Osteoblast (primary cell): ENCODE measurements at regions not wholly inside any gene's neighbourhood (a gene's known extent, or its start where the extent isn't known, plus 50 kb on each side); places are given as distances from the start of the nearest gene placed in this dataset.
"Not testable (repeated sequence)": the region's sequence is repeated elsewhere in the genome, so short reads cannot be mapped to it uniquely, and the experiment has no call there.

Experiments
- DNase-seq: peaks from one replicate; pipeline ENCODE4 v3.0.0; 2011; ENCODE audit warnings: low spot score, mixed read lengths; ENCODE audit not compliant: insufficient read length; ENCODE audit errors: missing footprints
- H2AFZ ChIP-seq: 2 replicates; pipeline ENCODE4 v1.6.0; 2011; ENCODE audit warnings: mild to moderate bottlenecking, low read length
- H3K27ac ChIP-seq: 2 replicates; pipeline ENCODE4 v1.5.1; 2011; ENCODE audit warnings: mild to moderate bottlenecking, low read depth, low read length, moderate library complexity
- H3K27me3 ChIP-seq: 2 replicates; pipeline ENCODE4 v1.6.0; 2012; ENCODE audit warnings: mild to moderate bottlenecking, control low read depth, inconsistent platforms, low read length, moderate library complexity; ENCODE audit not compliant: insufficient read depth
- H3K36me3 ChIP-seq: 2 replicates; pipeline ENCODE4 v1.5.1; 2011; ENCODE audit warnings: mild to moderate bottlenecking, low read length, control low read depth, moderate library complexity; ENCODE audit not compliant: insufficient read depth
- H3K4me1 ChIP-seq: 2 replicates; pipeline ENCODE4 v1.5.1; 2011; ENCODE audit warnings: mild to moderate bottlenecking, low read length, control low read depth, moderate library complexity; ENCODE audit not compliant: insufficient read depth
- H3K4me2 ChIP-seq: 2 replicates; pipeline ENCODE4 v1.6.0; 2011; ENCODE audit warnings: mild to moderate bottlenecking, low read length; ENCODE audit not compliant: insufficient read depth
- H3K4me3 ChIP-seq: fragments of 200-600 bp; sonication (generic); 3 replicates; pipeline ENCODE4 v1.5.1; 2012; ENCODE audit warnings: mild to moderate bottlenecking, low read length, inconsistent platforms; ENCODE audit not compliant: insufficient read depth
- H3K79me2 ChIP-seq: 2 replicates; pipeline ENCODE4 v1.6.0; 2012; ENCODE audit warnings: mild to moderate bottlenecking, low read length, control low read depth, inconsistent platforms; ENCODE audit not compliant: insufficient read depth
- H3K9me3 ChIP-seq: 2 replicates; pipeline ENCODE4 v1.5.1; 2011; ENCODE audit warnings: low read depth, low read length, control low read depth
- H4K20me1 ChIP-seq: 2 replicates; pipeline ENCODE4 v1.6.0; 2012; ENCODE audit warnings: mild to moderate bottlenecking, low read length, control low read depth; ENCODE audit not compliant: insufficient read depth
- CTCF ChIP-seq: IDR thresholded peaks from 2 replicates; pipeline ENCODE4 v1.5.1; 2011; ENCODE audit warnings: mild to moderate bottlenecking, low read depth, low read length, moderate library complexity; ENCODE audit errors: extremely low read depth

GRCh38 chr10:22086730-22087401 lies 83.3 kb upstream of the DNAJC1 start:
- H2AFZ ChIP-seq: no peak overlapping the region
- no peak for TF ChIP-seq CTCF
- H3K79me2 ChIP-seq: no peaks in the 10 kb centered on the region
- no peak overlapping the region for H3K27ac ChIP-seq
- H3K27me3 ChIP-seq: no peaks in the 10 kb centered on the region
- no peaks in the 10 kb centered on the region for H3K36me3 ChIP-seq
- H3K4me1 ChIP-seq: peaks cover 4% of the 10 kb centered on the region
- peak overlapping the region; percentile 14 for H3K4me2 ChIP-seq
- no peaks in the 10 kb centered on the region for H3K9me3 ChIP-seq
- H4K20me1 ChIP-seq: no peaks in the 10 kb centered on the region
- H3K4me3 ChIP-seq: no peak overlapping the region
- DNase-seq: peak; percentile 78

GRCh38 chr10:22079921-22080320 lies 76.4 kb upstream of the DNAJC1 start:
- H3K27me3 ChIP-seq, DNase-seq, H3K4me2 ChIP-seq, H3K4me3 ChIP-seq, H4K20me1 ChIP-seq, H3K9me3 ChIP-seq, H3K27ac ChIP-seq, H3K4me1 ChIP-seq, H3K79me2 ChIP-seq, H2AFZ ChIP-seq, H3K36me3 ChIP-seq: not testable (repeated sequence)

- no peak overlapping the region for H3K27ac ChIP-seq
- DNase-seq: no peak
- H3K4me1 ChIP-seq: no peaks in the 10 kb centered on the region
- no peaks in the 10 kb centered on the region for H4K20me1 ChIP-seq
- no peaks in the 10 kb centered on the region for H3K9me3 ChIP-seq
- H3K4me3 ChIP-seq: no peak overlapping the region
- no peak for TF ChIP-seq CTCF
- H3K4me2 ChIP-seq: no peak overlapping the region
- no peaks in the 10 kb centered on the region for H3K36me3 ChIP-seq
- no peak overlapping the region for H2AFZ ChIP-seq
- no peaks in the 10 kb centered on the region for H3K27me3 ChIP-seq
- H3K79me2 ChIP-seq: no peaks in the 10 kb centered on the region
These were observed 67.8 kb upstream of the DNAJC1 start for GRCh38 chr10:22071332-22071731.

GRCh38 chr10:22067091-22067490 lies 63.6 kb upstream of the DNAJC1 start:
- no peak for TF ChIP-seq CTCF
- no peak overlapping the region for H3K4me2 ChIP-seq
- no peaks in the 10 kb centered on the region for H3K27me3 ChIP-seq
- no peaks in the 10 kb centered on the region for H3K9me3 ChIP-seq
- H3K4me3 ChIP-seq: no peak overlapping the region
- no peak for DNase-seq
- no peaks in the 10 kb centered on the region for H4K20me1 ChIP-seq
- no peaks in the 10 kb centered on the region for H3K36me3 ChIP-seq
- no peaks in the 10 kb centered on the region for H3K79me2 ChIP-seq
- H3K27ac ChIP-seq: no peak overlapping the region
- no peak overlapping the region for H2AFZ ChIP-seq
- no peaks in the 10 kb centered on the region for H3K4me1 ChIP-seq

- not testable (repeated sequence) for H3K4me3 ChIP-seq, H3K36me3 ChIP-seq, H3K9me3 ChIP-seq, H3K4me1 ChIP-seq, H3K27ac ChIP-seq, H3K27me3 ChIP-seq, H3K4me2 ChIP-seq, H2AFZ ChIP-seq, H4K20me1 ChIP-seq, H3K79me2 ChIP-seq, DNase-seq
These were observed 57.5 kb upstream of the DNAJC1 start for GRCh38 chr10:22060984-22061383.
